Smooth muscle cell (in vitro differentiated cells): ENCODE measurements at regions not wholly inside any gene's neighbourhood (a gene's known extent, or its start where the extent isn't known, plus 50 kb on each side); places are given as distances from the start of the nearest gene placed in this dataset.
A peak's percentile ranks its signal among the peaks of the same experiment; 100 is the strongest.

Source experiments
- DNase-seq: peaks from one replicate; lab custom pipeline; 2025; ENCODE audit not compliant: unreplicated experiment; lab: John Stamatoyannopoulos, UW
- H2AFZ ChIP-seq: fragments of 200-600 bp; sonication (generic); 2 replicates; pipeline ENCODE4 v1.6.0; 2016; ENCODE audit warnings: antibody characterized with exemption, low read depth, mild to moderate bottlenecking
- H3F3A ChIP-seq: fragments of 200-600 bp; sonication (generic); 2 replicates; pipeline ENCODE4 v1.6.0; 2017; ENCODE audit warnings: antibody characterized with exemption, low read depth
- H3K27ac ChIP-seq: fragments of 200-600 bp; sonication (generic); 2 replicates; pipeline ENCODE4 v1.5.1; 2016; ENCODE audit warnings: low read depth, mild to moderate bottlenecking
- H3K27me3 ChIP-seq: fragments of 200-600 bp; sonication (generic); 2 replicates; pipeline ENCODE4 v1.6.1; 2016; ENCODE audit warnings: low read depth, mild to moderate bottlenecking
- H3K36me3 ChIP-seq: fragments of 200-600 bp; sonication (generic); 2 replicates; pipeline ENCODE4 v1.5.1; 2016; ENCODE audit warnings: low read depth
- H3K4me1 ChIP-seq: fragments of 200-600 bp; sonication (generic); 2 replicates; pipeline ENCODE4 v1.5.1; 2016; ENCODE audit warnings: low read depth
- H3K4me2 ChIP-seq: fragments of 200-600 bp; sonication (generic); 2 replicates; pipeline ENCODE4 v1.6.0; 2016; ENCODE audit warnings: mild to moderate bottlenecking
- H3K4me3 ChIP-seq: fragments of 200-600 bp; sonication (generic); 2 replicates; pipeline ENCODE4 v1.5.1; 2016; ENCODE audit warnings: mild to moderate bottlenecking
- H3K79me2 ChIP-seq: fragments of 200-600 bp; sonication (generic); 2 replicates; pipeline ENCODE4 v1.6.0; 2016; ENCODE audit warnings: low read depth, mild to moderate bottlenecking
- H3K9ac ChIP-seq: fragments of 200-600 bp; sonication (generic); 2 replicates; pipeline ENCODE4 v1.6.0; 2016; ENCODE audit warnings: low read depth
- H3K9me3 ChIP-seq: fragments of 200-600 bp; sonication (generic); replicated peaks from 2 replicates; pipeline ENCODE4 v1.5.1; 2016; ENCODE audit warnings: low read depth
- H4K20me1 ChIP-seq: fragments of 200-600 bp; sonication (generic); 2 replicates; pipeline ENCODE4 v1.6.0; 2016; ENCODE audit warnings: low read depth
- WGBS: methylation state at CpG from one replicate; pipeline ENCODE4 v1.1.7; 2016; ENCODE audit warnings: low lambda C conversion rate; 5-methylcytosine and 5-hydroxymethylcytosine counted together
- TF ChIP-seq, protein P1 (sequence below): fragments of 200-600 bp; sonication (generic); IDR thresholded peaks from 2 replicates; pipeline ENCODE4 v1.5.1; 2017; ENCODE audit warnings: borderline replicate concordance, mild to moderate bottlenecking, antibody characterized with exemption; ENCODE audit not compliant: insufficient read depth, poor library complexity, severe bottlenecking

GRCh38 chr4:108336076-108336475 is 167.3 kb upstream of the LEF1 start:
- H2AFZ ChIP-seq = no peak overlapping the region
- H3K36me3 ChIP-seq = no peaks in the 10 kb centered on the region
- H3K27me3 ChIP-seq = no peaks in the 10 kb centered on the region
- H3K4me1 ChIP-seq = peaks cover 67% of the 10 kb centered on the region
- H3K4me3 ChIP-seq = no peak overlapping the region
- no peaks in the 10 kb centered on the region for H3K9me3 ChIP-seq
- no peaks in the 10 kb centered on the region for H4K20me1 ChIP-seq
- H3K9ac ChIP-seq = no peak overlapping the region
- H3F3A ChIP-seq = peaks cover 29% of the 10 kb centered on the region
- no peaks in the 10 kb centered on the region for H3K79me2 ChIP-seq
- H3K27ac ChIP-seq = peak overlapping the region; percentile 65
- peak overlapping the region; percentile 30 for H3K4me2 ChIP-seq
- no peak for DNase-seq
- TF ChIP-seq, protein P1, sequence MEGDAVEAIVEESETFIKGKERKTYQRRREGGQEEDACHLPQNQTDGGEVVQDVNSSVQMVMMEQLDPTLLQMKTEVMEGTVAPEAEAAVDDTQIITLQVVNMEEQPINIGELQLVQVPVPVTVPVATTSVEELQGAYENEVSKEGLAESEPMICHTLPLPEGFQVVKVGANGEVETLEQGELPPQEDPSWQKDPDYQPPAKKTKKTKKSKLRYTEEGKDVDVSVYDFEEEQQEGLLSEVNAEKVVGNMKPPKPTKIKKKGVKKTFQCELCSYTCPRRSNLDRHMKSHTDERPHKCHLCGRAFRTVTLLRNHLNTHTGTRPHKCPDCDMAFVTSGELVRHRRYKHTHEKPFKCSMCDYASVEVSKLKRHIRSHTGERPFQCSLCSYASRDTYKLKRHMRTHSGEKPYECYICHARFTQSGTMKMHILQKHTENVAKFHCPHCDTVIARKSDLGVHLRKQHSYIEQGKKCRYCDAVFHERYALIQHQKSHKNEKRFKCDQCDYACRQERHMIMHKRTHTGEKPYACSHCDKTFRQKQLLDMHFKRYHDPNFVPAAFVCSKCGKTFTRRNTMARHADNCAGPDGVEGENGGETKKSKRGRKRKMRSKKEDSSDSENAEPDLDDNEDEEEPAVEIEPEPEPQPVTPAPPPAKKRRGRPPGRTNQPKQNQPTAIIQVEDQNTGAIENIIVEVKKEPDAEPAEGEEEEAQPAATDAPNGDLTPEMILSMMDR = no peak

GRCh38 chr4:108335081-108335480 is 166.3 kb upstream of the LEF1 start:
- 18% methylated on average over 7 of the region's 7 CpGs for WGBS
- Histone ChIP-seq H3K27ac (peak overlapping the region; percentile 65), H3K9ac (no peak overlapping the region), H3K27me3 (no peaks in the 10 kb centered on the region), H3F3A (peaks cover 26% of the 10 kb centered on the region), H3K4me3 (no peak overlapping the region), H3K36me3 (no peaks in the 10 kb centered on the region), H2AFZ (peak overlapping the region; percentile 55), H3K9me3 (no peaks in the 10 kb centered on the region), H3K4me1 (peaks cover 64% of the 10 kb centered on the region), H3K4me2 (no peak overlapping the region), H4K20me1 (no peaks in the 10 kb centered on the region), H3K79me2 (no peaks in the 10 kb centered on the region)
- TF ChIP-seq, protein P1 = no peak
- no peak for DNase-seq

- H3K27me3 ChIP-seq = no peaks in the 10 kb centered on the region
- H3K9me3 ChIP-seq = no peaks in the 10 kb centered on the region
- no peaks in the 10 kb centered on the region for H3K36me3 ChIP-seq
- no peaks in the 10 kb centered on the region for H4K20me1 ChIP-seq
- no peaks in the 10 kb centered on the region for H3K79me2 ChIP-seq
- H2AFZ ChIP-seq = no peak overlapping the region
- no peak for DNase-seq
- no peak overlapping the region for H3K9ac ChIP-seq
- H3K4me1 ChIP-seq = peaks cover 54% of the 10 kb centered on the region
- H3K4me3 ChIP-seq = no peak overlapping the region
- H3K4me2 ChIP-seq = no peak overlapping the region
- 98% methylated on average over 6 of the region's 6 CpGs for WGBS
- TF ChIP-seq, protein P1 = no peak
- peaks cover 17% of the 10 kb centered on the region for H3F3A ChIP-seq
- no peak overlapping the region for H3K27ac ChIP-seq
Observed at GRCh38 chr4:108334031-108334430, 165.3 kb upstream of the LEF1 start.

DNA sequence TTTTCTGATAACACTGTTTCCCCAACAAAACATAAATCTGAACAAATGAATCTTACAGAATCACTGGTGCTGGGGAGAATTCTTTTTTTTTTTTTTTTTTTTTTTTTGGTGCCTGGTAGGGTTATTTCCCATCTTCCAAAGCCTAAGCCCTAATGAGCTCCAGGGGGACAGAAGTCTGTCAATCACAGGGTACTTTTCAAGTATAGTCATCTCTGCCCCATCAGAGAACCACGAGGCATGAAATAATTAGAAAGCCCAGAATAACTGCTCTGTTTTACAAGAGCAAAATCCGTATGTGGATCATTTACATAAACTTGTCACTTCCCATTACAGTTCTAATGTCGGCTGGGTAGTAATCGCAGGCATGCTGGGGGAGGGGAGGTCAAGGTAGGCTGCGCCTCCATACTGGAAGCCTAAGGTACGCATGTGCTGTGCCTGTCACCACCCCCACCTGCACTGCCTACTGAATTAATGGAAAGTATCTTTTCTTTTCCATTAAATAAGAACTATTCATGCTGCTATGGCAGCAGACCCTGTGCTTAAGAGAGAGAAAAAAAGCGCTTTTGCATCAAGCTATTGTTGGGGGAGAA is 164.7 kb upstream of the LEF1 start:
- Histone ChIP-seq H3K4me2 (no peak overlapping the region), H3F3A (peaks cover 11% of the 10 kb centered on the region), H3K79me2 (no peaks in the 10 kb centered on the region), H3K36me3 (no peaks in the 10 kb centered on the region), H3K4me1 (peaks cover 49% of the 10 kb centered on the region), H3K4me3 (no peak overlapping the region), H3K27me3 (no peaks in the 10 kb centered on the region), H4K20me1 (no peaks in the 10 kb centered on the region), H3K27ac (peak overlapping the region; percentile 28), H3K9me3 (no peaks in the 10 kb centered on the region), H3K9ac (no peak overlapping the region), H2AFZ (no peak overlapping the region)
- TF ChIP-seq, protein P1 = no peak
- WGBS = 63% methylated on average over 7 of the region's 7 CpGs
- no peak for DNase-seq
